Colonic mucosa (tissue), 4 donors: ENCODE measurements at regions not wholly inside any gene's neighbourhood (a gene's known extent, or its start where the extent isn't known, plus 50 kb on each side); places are given as distances from the start of the nearest gene placed in this dataset.

Experiments
- DNase-seq: peaks from one replicate; pipeline ENCODE4 v3.0.0-alpha.2; 2020
- H3K27ac ChIP-seq: fragments of 200-600 bp; one replicate; pipeline ENCODE4 v1.8.0; 2021
- H3K27me3 ChIP-seq: fragments of 200-600 bp; one replicate; pipeline ENCODE4 v1.8.0; 2021
- H3K36me3 ChIP-seq: fragments of 200-600 bp; one replicate; pipeline ENCODE4 v1.8.0; 2021
- H3K4me1 ChIP-seq: fragments of 200-600 bp; one replicate; pipeline ENCODE4 v1.8.0; 2021; ENCODE audit warnings: mild to moderate bottlenecking
- H3K4me3 ChIP-seq: fragments of 200-600 bp; one replicate; pipeline ENCODE4 v1.8.0; 2021
- H3K9ac ChIP-seq, 2 donors: one replicate each; pipeline ENCODE4 v1.7.0; 2013; ENCODE audit warnings: control low read depth in 2 of 2, low read depth in 2 of 2, low read length in 2 of 2
- H3K9me3 ChIP-seq: fragments of 200-600 bp; one replicate; pipeline ENCODE4 v1.8.0; 2021
- CTCF ChIP-seq: fragments of 200-600 bp; IDR thresholded peaks from one replicate; pipeline ENCODE4 v1.8.0; 2022; ENCODE audit warnings: antibody characterized with exemption, mild to moderate bottlenecking
- intact Hi-C: fragments of 100-400 bp; cut with DNase I; formaldehyde crosslinking; loops from one replicate; pipeline ENCODE4 v1.14.1; 2022
- donor health status: healthy.
- donor health status: DM: no; HTN: no; CAD: no.
- donor health status: DM: no; HTN: no; CAD: no.

DNA sequence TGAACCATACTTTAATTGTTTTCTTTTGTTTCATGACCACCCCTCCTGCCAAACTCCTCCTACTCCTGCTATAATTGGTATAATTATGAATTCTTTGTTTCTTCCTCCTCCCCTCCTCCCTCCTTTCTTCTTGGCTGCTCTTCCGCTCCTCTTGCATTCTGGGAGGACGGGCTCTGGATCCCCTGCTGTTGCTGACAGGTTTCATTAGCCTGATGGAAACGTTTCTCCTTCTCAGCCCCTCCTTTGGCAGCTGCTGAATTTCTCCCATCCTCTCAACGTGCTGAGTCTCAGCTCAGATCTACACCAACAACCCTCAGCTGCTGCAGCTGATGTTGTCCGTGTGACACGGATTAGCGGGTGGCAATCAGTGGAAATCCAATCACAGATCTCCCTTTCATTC is 97.1 kb upstream of the UBAC2 start:
- H3K27me3 ChIP-seq, result no peaks in the 10 kb centered on the region
- no peaks in the 10 kb centered on the region for H3K36me3 ChIP-seq
- DNase-seq, result no peak
- intact Hi-C loops, result no loop called here
- no peak overlapping the region for H3K9ac ChIP-seq
- H3K4me3 ChIP-seq, result no peak overlapping the region
- H3K27ac ChIP-seq, result no peak overlapping the region
- TF ChIP-seq CTCF, result no peak
- no peaks in the 10 kb centered on the region for H3K9me3 ChIP-seq
- H3K4me1 ChIP-seq, result no peaks in the 10 kb centered on the region

DNA sequence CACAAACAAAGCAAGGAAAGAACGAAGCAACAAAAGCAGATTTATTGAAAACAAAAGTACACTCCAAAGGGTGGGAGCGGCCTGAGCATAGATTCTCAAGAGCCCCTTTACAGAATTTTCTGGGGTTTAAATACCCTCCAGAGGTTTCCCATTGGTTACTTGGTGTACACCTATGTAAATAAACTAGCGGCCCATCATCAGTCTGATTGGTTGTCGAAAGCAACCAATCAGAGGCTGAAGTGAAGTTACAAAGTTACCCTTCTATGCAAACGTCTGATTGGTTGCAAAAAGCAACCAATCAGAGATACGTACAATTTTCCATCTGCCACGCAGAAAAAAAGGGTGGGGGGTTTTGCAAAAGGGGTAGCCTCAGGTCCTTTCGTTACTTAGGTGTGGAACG is 96.3 kb upstream of the UBAC2 start:
- DNase-seq, result no peak
- no peak overlapping the region for H3K4me3 ChIP-seq
- no peaks in the 10 kb centered on the region for H3K9me3 ChIP-seq
- no peaks in the 10 kb centered on the region for H3K36me3 ChIP-seq
- H3K4me1 ChIP-seq, result no peaks in the 10 kb centered on the region
- intact Hi-C loops, result no loop called here
- no peaks in the 10 kb centered on the region for H3K27me3 ChIP-seq
- H3K27ac ChIP-seq, result no peak overlapping the region
- no peak for TF ChIP-seq CTCF
- H3K9ac ChIP-seq, result no peak overlapping the region

- Histone ChIP-seq H3K9me3 (no peaks in the 10 kb centered on the region), H3K27ac (no peak overlapping the region), H3K4me3 (no peak overlapping the region), H3K27me3 (no peaks in the 10 kb centered on the region), H3K4me1 (no peaks in the 10 kb centered on the region), H3K36me3 (no peaks in the 10 kb centered on the region), H3K9ac (no peak overlapping the region)
- intact Hi-C loops, result no loop called here
- no peak for DNase-seq
- TF ChIP-seq CTCF, result no peak
These were observed 95.5 kb upstream of the UBAC2 start for GRCh38 chr13:99105160-99105559.

- intact Hi-C loops, result no loop called here
- peaks cover 3% of the 10 kb centered on the region for H3K27me3 ChIP-seq
These were observed 87.3 kb upstream of the UBAC2 start for GRCh38 chr13:99113351-99113750.

GRCh38 chr13:99118179-99118578 is 82.5 kb upstream of the UBAC2 start:
- Histone ChIP-seq H3K4me3 (no peak overlapping the region), H3K27me3 (peaks cover 3% of the 10 kb centered on the region), H3K4me1 (no peaks in the 10 kb centered on the region), H3K36me3 (no peaks in the 10 kb centered on the region), H3K9ac (no peak overlapping the region), H3K27ac (no peak overlapping the region), H3K9me3 (no peaks in the 10 kb centered on the region)
- intact Hi-C loops, result no loop called here
- TF ChIP-seq CTCF, result no peak
- no peak for DNase-seq

More at GRCh38 chr13:99113351-99113750, 87.3 kb upstream of the UBAC2 start:
- no peak for DNase-seq
- no peaks in the 10 kb centered on the region for H3K36me3 ChIP-seq
- H3K4me1 ChIP-seq, result no peaks in the 10 kb centered on the region
- H3K27ac ChIP-seq, result no peak overlapping the region
- H3K9ac ChIP-seq, result no peak overlapping the region
- no peak for TF ChIP-seq CTCF
- H3K9me3 ChIP-seq, result no peaks in the 10 kb centered on the region
- H3K4me3 ChIP-seq, result no peak overlapping the region

DNA sequence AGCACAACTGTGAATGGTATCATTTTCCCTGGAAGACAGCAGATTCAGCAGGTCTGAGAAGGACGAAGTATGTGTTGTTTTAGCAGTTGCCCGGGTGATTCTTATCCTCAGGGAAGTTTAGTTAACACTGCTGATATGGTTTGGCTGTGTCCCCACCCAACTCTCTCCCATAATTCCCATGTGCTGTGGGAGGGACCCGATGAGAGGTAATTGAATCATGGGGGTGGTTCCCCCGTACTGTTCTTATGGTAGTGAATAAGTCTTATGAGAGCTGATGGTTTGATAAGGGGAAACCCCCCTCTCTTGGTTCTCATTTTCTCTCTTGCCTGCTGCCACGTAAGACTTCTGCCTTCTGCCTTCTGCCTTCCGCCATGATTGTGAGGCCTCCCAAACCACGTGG is 81.0 kb upstream of the UBAC2 start:
- no peak overlapping the region for H3K4me3 ChIP-seq
- H3K9me3 ChIP-seq, result no peaks in the 10 kb centered on the region
- no peak for DNase-seq
- H3K36me3 ChIP-seq, result no peaks in the 10 kb centered on the region
- no peak for TF ChIP-seq CTCF
- H3K27ac ChIP-seq, result no peak overlapping the region
- no peaks in the 10 kb centered on the region for H3K4me1 ChIP-seq
- intact Hi-C loops, result no loop called here
- H3K27me3 ChIP-seq, result peaks cover 3% of the 10 kb centered on the region
- H3K9ac ChIP-seq, result no peak overlapping the region
